Heart left ventricle (tissue), 13 donors: ENCODE measurements at regions not wholly inside any gene's neighbourhood (a gene's known extent, or its start where the extent isn't known, plus 50 kb on each side); places are given as distances from the start of the nearest gene placed in this dataset.

Experiments
- POLR2A ChIP-seq, 2 donors: fragments of 450-650 bp; IDR thresholded peaks; one replicate each; pipeline ENCODE4 v1.6.1; 2017; ENCODE audit warnings: antibody characterized with exemption in 2 of 2, mild to moderate bottlenecking in 2 of 2, moderate library complexity in 2 of 2
- TF ChIP-seq, protein P1 (sequence below), 12 donors: fragments of 200-600 bp; sonication (generic) in 4 of 12; IDR thresholded peaks; one replicate each; pipeline versions ENCODE4 v1.5.0 to v1.8.0; 2018 to 2022; ENCODE audit warnings: antibody characterized with exemption in 12 of 12, mild to moderate bottlenecking in 5 of 12
- donor health status: ischemic (EF 13 %, LVEDD 7.1; RV severe dilation, severe dysfunction).
- donor health status: DM: no; HTN: yes; CAD: no.
- donor health status: DM: no; HTN: no; CAD: no.
- donor health status: ischemic (EF 25% LVEDD 6.9; RV normal size, moderate dysfunction).
- donor health status: ischemic (EF 25% LVEDD 5.7; RV mildly dilated, moderate dysfunction).
- donor health status: ischemic (EF 35%, LVEDD 5.7; RV mildly dilated, moderate dysfunction).
- donor health status: nonischemic (EF 11% LVEDD 7.7; RV severe dilation, severe dysfunction).
- donor health status: DM: yes; HTN: yes; CAD: no.
- donor health status: PGD.
- donor health status: ischemic (EF 29% LVEDD 5.4; RV normal size, mild dysfunction).
- donor health status: nonischemic (EF 23%, LVEDD 6.1; RV moderate dilation, normal function).

DNA sequence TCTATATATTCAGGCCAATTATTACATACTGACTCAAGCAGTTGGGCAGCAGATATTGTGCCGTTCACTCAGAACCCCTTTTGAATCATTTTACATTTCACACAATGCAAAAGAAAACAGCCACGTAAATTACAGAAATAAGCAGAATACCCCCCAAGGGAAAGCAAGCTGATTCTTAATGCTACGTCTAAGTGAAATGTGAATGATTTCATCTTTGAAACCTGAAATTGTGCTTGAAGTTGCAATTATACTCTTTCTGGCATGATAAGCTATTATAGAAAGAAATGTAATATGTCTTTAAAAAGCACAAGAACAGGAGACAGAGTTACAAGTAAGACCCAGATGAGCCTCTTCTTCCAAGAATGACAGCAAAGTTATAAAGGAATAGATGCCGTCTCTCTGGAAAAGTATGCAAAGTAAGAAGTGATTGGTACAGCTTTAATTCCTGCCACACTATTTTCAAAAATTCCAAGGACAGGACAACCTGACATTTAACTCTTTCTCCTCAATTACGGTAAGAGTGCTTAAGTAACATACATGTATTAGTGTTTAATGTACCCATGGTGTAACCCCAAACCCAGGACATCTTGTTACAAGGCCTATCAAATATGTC is 891.5 kb upstream of the ADGRL2 start:
- TF ChIP-seq, protein P1, sequence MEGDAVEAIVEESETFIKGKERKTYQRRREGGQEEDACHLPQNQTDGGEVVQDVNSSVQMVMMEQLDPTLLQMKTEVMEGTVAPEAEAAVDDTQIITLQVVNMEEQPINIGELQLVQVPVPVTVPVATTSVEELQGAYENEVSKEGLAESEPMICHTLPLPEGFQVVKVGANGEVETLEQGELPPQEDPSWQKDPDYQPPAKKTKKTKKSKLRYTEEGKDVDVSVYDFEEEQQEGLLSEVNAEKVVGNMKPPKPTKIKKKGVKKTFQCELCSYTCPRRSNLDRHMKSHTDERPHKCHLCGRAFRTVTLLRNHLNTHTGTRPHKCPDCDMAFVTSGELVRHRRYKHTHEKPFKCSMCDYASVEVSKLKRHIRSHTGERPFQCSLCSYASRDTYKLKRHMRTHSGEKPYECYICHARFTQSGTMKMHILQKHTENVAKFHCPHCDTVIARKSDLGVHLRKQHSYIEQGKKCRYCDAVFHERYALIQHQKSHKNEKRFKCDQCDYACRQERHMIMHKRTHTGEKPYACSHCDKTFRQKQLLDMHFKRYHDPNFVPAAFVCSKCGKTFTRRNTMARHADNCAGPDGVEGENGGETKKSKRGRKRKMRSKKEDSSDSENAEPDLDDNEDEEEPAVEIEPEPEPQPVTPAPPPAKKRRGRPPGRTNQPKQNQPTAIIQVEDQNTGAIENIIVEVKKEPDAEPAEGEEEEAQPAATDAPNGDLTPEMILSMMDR (IDR thresholded peaks at IDR 0.05): no peak
- TF ChIP-seq POLR2A (IDR thresholded peaks at IDR 0.05): no peak
